Bronchial epithelial cell (primary cell): ENCODE measurements at regions not wholly inside any gene's neighbourhood (a gene's known extent, or its start where the extent isn't known, plus 50 kb on each side); places are given as distances from the start of the nearest gene placed in this dataset.

ENCODE experiments used
- DNase-seq: peaks from one replicate; pipeline ENCODE4 v3.0.0-alpha.2; 2010; ENCODE audit warnings: low read depth
- FAIRE-seq: peaks from 2 replicates; lab custom pipeline; 2011; peaks lifted over from hg19 to GRCh38; lab: Jason Lieb, UNC
- H3K27me3 ChIP-seq: 2 replicates; pipeline ENCODE4 v1.5.1; 2011; ENCODE audit warnings: low read length; ENCODE audit not compliant: control insufficient read depth, insufficient read depth
- H3K36me3 ChIP-seq: 2 replicates; pipeline ENCODE4 v1.5.1; 2011; ENCODE audit warnings: low read length; ENCODE audit not compliant: control insufficient read depth, insufficient read depth
- H3K4me3 ChIP-seq: 2 replicates; pipeline ENCODE4 v1.5.1; 2011; ENCODE audit warnings: mild to moderate bottlenecking, low read depth, low read length, control low read depth
- TF ChIP-seq, protein P1 (sequence below): IDR thresholded peaks from 2 replicates; pipeline ENCODE4 v1.5.1; 2011; ENCODE audit warnings: mild to moderate bottlenecking, moderate library complexity, low read length, control low read depth, inconsistent platforms; ENCODE audit not compliant: insufficient read depth, severe bottlenecking

DNA sequence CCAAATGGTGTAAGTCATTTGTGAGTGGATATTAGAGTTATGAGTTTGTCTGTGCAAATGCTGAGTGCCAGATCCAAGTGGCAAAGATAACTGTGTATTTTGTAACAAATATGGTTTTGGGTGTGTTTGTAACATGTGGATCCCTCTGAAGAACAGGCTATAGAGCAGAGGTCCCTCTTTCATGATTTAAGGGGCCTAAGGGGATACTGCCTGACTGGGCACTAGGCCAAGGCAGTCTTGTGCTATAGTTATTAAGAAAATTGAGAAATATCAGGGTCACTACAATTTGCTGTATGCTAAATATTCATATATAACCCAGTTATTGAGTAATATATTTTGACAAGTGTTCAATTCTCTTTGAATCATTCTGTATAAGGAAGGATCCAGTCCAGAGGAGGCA is 555.6 kb upstream of the RGMA start:
- Histone ChIP-seq H3K4me3 (no peak overlapping the region), H3K27me3 (no peaks in the 10 kb centered on the region), H3K36me3 (no peaks in the 10 kb centered on the region)
- DNase-seq (no peak), FAIRE-seq (no peak)
- TF ChIP-seq, protein P1, sequence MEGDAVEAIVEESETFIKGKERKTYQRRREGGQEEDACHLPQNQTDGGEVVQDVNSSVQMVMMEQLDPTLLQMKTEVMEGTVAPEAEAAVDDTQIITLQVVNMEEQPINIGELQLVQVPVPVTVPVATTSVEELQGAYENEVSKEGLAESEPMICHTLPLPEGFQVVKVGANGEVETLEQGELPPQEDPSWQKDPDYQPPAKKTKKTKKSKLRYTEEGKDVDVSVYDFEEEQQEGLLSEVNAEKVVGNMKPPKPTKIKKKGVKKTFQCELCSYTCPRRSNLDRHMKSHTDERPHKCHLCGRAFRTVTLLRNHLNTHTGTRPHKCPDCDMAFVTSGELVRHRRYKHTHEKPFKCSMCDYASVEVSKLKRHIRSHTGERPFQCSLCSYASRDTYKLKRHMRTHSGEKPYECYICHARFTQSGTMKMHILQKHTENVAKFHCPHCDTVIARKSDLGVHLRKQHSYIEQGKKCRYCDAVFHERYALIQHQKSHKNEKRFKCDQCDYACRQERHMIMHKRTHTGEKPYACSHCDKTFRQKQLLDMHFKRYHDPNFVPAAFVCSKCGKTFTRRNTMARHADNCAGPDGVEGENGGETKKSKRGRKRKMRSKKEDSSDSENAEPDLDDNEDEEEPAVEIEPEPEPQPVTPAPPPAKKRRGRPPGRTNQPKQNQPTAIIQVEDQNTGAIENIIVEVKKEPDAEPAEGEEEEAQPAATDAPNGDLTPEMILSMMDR: no peak

DNA sequence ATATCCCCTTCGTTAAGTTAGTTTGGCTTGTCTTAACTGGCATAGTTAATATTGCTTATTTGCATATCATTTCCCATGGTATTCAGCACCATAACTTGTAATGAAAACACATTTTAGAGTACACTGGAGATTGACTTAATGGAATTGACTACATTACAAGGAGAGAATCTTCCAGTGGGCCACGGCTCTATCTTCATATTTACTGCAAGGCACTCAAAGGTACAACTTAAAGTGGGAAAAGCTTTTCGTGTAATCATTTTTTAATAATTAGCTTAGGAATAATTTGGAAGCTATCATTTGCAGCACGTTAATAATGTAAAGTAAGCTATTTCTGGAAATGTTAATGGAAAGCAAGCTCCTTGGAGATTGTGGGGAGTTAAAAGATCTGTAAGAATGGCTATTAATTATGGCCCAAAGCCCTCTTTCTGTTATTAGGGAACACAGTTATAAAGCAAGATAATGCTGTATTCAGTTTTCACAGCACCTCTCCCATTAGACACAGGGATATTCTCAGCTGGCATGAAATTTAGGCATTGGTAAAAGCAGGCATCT is 551.5 kb upstream of the RGMA start:
- TF ChIP-seq, protein P1: no peak
- Histone ChIP-seq H3K27me3 (no peaks in the 10 kb centered on the region), H3K4me3 (no peak overlapping the region), H3K36me3 (no peaks in the 10 kb centered on the region)
- DNase-seq (no peak), FAIRE-seq (no peak)

DNA sequence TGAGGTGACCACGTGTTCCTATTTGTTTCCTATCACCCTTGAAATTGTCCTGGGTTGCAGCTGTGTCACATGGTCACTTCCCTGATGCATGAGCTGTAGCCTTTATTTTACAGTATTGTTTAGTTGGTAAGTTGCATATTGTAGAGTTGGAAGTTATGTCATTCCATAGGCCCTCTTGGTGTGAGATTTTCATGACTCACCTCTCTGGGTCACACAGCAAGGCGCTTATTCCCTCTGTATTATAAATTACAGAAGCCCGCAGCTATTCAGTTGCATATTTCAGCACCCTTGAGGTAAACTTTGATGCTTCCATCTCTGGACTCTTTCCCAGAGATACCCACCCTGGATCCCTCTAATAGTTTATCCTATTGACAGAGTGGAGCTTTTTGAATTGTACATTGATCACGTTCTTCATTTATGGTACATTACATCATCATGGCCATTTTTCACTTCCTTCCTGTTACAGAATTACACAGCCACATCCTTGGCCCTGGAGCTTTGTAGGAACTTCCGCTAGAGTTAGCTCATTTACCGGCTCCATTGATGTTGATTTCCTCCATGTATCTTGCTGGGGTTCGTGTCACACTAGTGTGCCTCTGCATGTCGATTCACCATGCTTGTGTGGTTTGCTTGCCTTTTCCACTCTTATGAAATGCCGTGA is 543.1 kb upstream of the RGMA start:
- Histone ChIP-seq H3K27me3 (no peaks in the 10 kb centered on the region), H3K36me3 (no peaks in the 10 kb centered on the region), H3K4me3 (no peak overlapping the region)
- TF ChIP-seq, protein P1: no peak
- FAIRE-seq (peak; percentile 32), DNase-seq (no peak)

DNA sequence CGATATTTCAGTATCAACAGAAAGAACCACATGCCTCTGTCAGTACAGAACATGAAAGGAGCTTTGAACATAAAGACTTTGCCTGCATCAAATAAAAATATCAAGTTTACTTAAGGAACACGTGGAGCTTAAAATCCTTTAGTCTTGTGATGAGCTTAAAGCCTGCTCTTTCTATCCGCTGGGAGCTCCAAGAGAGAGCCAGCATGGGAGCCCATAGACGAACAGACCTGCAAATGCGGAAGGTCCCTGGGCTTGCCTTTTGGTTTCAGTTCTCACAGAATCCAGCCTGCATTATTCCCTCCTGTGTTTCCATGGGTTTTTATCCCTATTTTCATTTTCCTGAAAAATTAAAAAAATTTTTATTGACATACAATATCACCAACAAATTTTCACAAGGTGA is 530.6 kb upstream of the RGMA start:
- TF ChIP-seq, protein P1: no peak
- no peaks in the 10 kb centered on the region for H3K36me3 ChIP-seq
- peaks cover 1% of the 10 kb centered on the region for H3K27me3 ChIP-seq
- H3K4me3 ChIP-seq: no peak overlapping the region
- no peak for FAIRE-seq
- no peak for DNase-seq

DNA sequence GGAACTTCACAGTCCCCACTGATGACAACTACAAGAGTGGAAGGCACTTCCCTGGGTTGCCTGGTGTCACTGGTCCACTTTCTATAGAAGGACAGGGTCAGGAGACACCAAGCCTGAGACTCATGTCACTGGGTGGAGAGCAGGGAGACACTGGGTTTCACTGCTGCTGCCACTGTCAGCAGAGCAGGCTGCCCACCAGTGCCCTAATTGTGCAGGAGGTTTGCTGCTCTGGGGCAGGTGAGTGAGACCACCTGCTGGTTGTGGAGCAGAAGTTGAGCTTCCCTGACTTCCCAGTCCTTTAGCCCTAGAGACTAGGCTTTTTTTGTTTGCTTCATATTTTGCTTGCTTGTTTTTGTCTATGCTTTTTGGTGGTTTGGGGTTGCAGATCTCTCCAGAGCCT is 528.4 kb upstream of the RGMA start:
- H3K36me3 ChIP-seq: no peaks in the 10 kb centered on the region
- FAIRE-seq (no peak), DNase-seq (no peak)
- TF ChIP-seq, protein P1: no peak
- H3K4me3 ChIP-seq: no peak overlapping the region
- H3K27me3 ChIP-seq: peaks cover 1% of the 10 kb centered on the region
